ENCODE measurements at regions not wholly inside any gene's neighbourhood (a gene's known extent, or its start where the extent isn't known, plus 50 kb on each side); places are given as distances from the start of the nearest gene placed in this dataset.
"Not testable (repeated sequence)": the region's sequence is repeated elsewhere in the genome, so short reads cannot be mapped to it uniquely, and the experiment has no call there.

DNA sequence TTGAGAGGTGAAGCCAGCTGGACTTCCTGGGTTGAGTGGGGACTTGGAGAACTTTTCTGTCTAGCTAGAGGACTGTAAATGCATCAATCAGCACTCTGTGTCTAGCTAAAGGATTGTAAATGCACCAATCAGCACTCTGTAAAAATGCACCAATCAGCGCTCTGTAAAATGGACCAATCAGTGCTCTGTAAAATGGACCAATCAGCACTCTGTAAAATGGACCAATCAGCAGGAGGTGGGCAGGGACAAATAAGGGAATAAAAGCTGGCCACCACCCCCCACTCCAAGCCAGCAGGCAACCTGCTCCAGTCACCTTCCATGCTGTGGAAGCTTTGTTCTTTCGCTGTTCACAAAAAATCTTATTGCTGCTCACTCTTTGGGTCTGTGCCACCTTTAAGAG lies 390.4 kb downstream of the RPS24 start:
- TF ChIP-seq, protein P1, sequence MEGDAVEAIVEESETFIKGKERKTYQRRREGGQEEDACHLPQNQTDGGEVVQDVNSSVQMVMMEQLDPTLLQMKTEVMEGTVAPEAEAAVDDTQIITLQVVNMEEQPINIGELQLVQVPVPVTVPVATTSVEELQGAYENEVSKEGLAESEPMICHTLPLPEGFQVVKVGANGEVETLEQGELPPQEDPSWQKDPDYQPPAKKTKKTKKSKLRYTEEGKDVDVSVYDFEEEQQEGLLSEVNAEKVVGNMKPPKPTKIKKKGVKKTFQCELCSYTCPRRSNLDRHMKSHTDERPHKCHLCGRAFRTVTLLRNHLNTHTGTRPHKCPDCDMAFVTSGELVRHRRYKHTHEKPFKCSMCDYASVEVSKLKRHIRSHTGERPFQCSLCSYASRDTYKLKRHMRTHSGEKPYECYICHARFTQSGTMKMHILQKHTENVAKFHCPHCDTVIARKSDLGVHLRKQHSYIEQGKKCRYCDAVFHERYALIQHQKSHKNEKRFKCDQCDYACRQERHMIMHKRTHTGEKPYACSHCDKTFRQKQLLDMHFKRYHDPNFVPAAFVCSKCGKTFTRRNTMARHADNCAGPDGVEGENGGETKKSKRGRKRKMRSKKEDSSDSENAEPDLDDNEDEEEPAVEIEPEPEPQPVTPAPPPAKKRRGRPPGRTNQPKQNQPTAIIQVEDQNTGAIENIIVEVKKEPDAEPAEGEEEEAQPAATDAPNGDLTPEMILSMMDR (conservative IDR thresholded peaks at IDR 0.05; ENCODE audit: low read length), result not testable (repeated sequence)
- not testable (repeated sequence) for TF ChIP-seq EZH2phosphoT487 (IDR thresholded peaks at IDR 0.05; ENCODE audit: borderline replicate concordance, low read depth, low read length)

All from OCI-LY7 (cell line).